ENCODE measurements at regions not wholly inside any gene's neighbourhood (a gene's known extent, or its start where the extent isn't known, plus 50 kb on each side); places are given as distances from the start of the nearest gene placed in this dataset.

DNA sequence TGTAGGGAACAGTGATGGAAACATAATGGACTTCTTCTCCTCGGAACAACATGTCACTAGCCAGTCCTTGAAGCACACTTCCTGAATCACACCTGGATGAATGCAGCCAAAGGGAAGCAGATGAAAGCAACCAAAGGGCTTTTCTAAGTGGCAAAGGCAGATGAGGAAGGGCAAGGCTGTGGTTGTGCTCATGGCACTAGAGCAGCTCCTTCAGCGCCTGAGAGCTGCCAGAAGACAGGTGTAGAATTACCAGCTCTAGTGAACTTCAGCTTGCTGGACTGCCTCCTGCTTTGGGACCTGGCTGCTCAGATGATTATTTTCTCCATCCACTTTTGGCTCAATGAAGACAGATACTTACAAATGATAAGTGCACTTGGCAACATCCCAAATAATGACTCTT is 1372.1 kb upstream of the SEL1L start:
- ChIA-PET CTCF (no interaction called here), POLR2A (no interaction called here)
- Histone ChIP-seq H3K4me1 (ENCODE audit: control insufficient read depth, insufficient read depth, low read length) (no peaks in the 10 kb centered on the region), H3K4me3 (ENCODE audit: low read depth, low read length) (no peak overlapping the region), H3K36me3 (ENCODE audit: control insufficient read depth in 2 of 2, insufficient read depth in 1 of 2, low read length in 2 of 2) (no peaks in the 10 kb centered on the region), H3K27ac (ENCODE audit: extremely low read depth, low read depth, low read length) (no peak overlapping the region), H3K9me3 (ENCODE audit: control insufficient read depth, insufficient read depth, low read depth, low read length) (no peaks in the 10 kb centered on the region)
- TF ChIP-seq ZNF830 (tag by site-specific recombination; IDR thresholded peaks at IDR 0.05; ENCODE audit: low read depth): no peak

- Histone ChIP-seq H3K36me3 (ENCODE audit: control insufficient read depth in 2 of 2, insufficient read depth in 1 of 2, low read length in 2 of 2) (no peaks in the 10 kb centered on the region), H3K4me3 (ENCODE audit: low read depth, low read length) (no peak overlapping the region), H3K4me1 (ENCODE audit: control insufficient read depth, insufficient read depth, low read length) (no peaks in the 10 kb centered on the region), H3K27ac (ENCODE audit: extremely low read depth, low read depth, low read length) (no peak overlapping the region), H3K9me3 (ENCODE audit: control insufficient read depth, insufficient read depth, low read depth, low read length) (no peaks in the 10 kb centered on the region)
- POLR2A ChIA-PET: no interaction called here
- CTCF ChIA-PET: no interaction called here
- no peak for TF ChIP-seq ZNF341 (tag by site-specific recombination; IDR thresholded peaks at IDR 0.05; ENCODE audit: low read depth)
- TF ChIP-seq KLF8 (tag by site-specific recombination; IDR thresholded peaks at IDR 0.05): no peak
- TF ChIP-seq ZNF311 (tag by site-specific recombination; IDR thresholded peaks at IDR 0.05; ENCODE audit: borderline replicate concordance): no peak
- TF ChIP-seq PRDM10 (tag by site-specific recombination; IDR thresholded peaks at IDR 0.05): no peak
- TF ChIP-seq HOXA7 (CRISPR knock-in tag; IDR thresholded peaks at IDR 0.05; ENCODE audit: borderline replicate concordance): no peak
- TF ChIP-seq ZNF677 (tag by site-specific recombination; IDR thresholded peaks at IDR 0.05): no peak
- TF ChIP-seq AEBP2 (tag by site-specific recombination; IDR thresholded peaks at IDR 0.05; ENCODE audit: borderline replicate concordance): no peak
- no peak for TF ChIP-seq ZNF548 (tag by site-specific recombination; IDR thresholded peaks at IDR 0.05)
- no peak for TF ChIP-seq ZNF16 (tag by site-specific recombination; IDR thresholded peaks at IDR 0.05; ENCODE audit: low read depth)
- no peak for TF ChIP-seq ZNF704 (tag by site-specific recombination; IDR thresholded peaks at IDR 0.05)
- no peak for TF ChIP-seq OVOL3 (tag by site-specific recombination; IDR thresholded peaks at IDR 0.05)
- no peak for TF ChIP-seq ZNF626 (tag by site-specific recombination; IDR thresholded peaks at IDR 0.05)
- TF ChIP-seq ZNF658 (tag by site-specific recombination; IDR thresholded peaks at IDR 0.05): no peak
- no peak for TF ChIP-seq REPIN1 (tag by site-specific recombination; IDR thresholded peaks at IDR 0.05; ENCODE audit: low read depth)
- TF ChIP-seq ZBTB49 (tag by site-specific recombination; IDR thresholded peaks at IDR 0.05; ENCODE audit: low read depth): no peak
- TF ChIP-seq ZNF10 (tag by site-specific recombination; IDR thresholded peaks at IDR 0.05): no peak
- TF ChIP-seq EGR2 (tag by site-specific recombination; IDR thresholded peaks at IDR 0.05; ENCODE audit: low read depth): no peak
- no peak for TF ChIP-seq ZNF558 (tag by site-specific recombination; IDR thresholded peaks at IDR 0.05)
- no peak for TF ChIP-seq SP7 (tag by site-specific recombination; IDR thresholded peaks at IDR 0.05)
Measured at GRCh38 chr14:82911930-82912329, 1378.3 kb upstream of the SEL1L start.
